CD14-positive monocyte (primary cell): ENCODE measurements at regions not wholly inside any gene's neighbourhood (a gene's known extent, or its start where the extent isn't known, plus 50 kb on each side); places are given as distances from the start of the nearest gene placed in this dataset.

Experiments
- DNase-seq, 3 donors: peaks; one replicate each; pipeline ENCODE4 v3.0.0-alpha.2; 2011 to 2022
- H2AFZ ChIP-seq: 2 replicates; pipeline ENCODE4 v1.6.0; 2012; ENCODE audit warnings: mild to moderate bottlenecking, low read depth, low read length, inconsistent platforms; ENCODE audit not compliant: insufficient read depth, poor library complexity, severe bottlenecking
- H3K27ac ChIP-seq, 2 donors: 1 replicate in 1 of 2; 2 replicates in 1 of 2; pipeline ENCODE4 v1.5.1; 2012 to 2013; ENCODE audit warnings: low read length in 2 of 2, control low read depth in 1 of 2, inconsistent platforms in 1 of 2, low read depth in 1 of 2, mild to moderate bottlenecking in 1 of 2
- H3K27me3 ChIP-seq, 2 donors: one replicate each; pipeline versions ENCODE4 v1.6.0 to v1.6.1; 2011 to 2013; ENCODE audit warnings: low read length in 2 of 2; ENCODE audit not compliant: control insufficient read depth in 2 of 2, insufficient read depth in 2 of 2
- H3K36me3 ChIP-seq, 2 donors: replicated peaks in 1 of 2; 1 replicate in 1 of 2; 2 replicates in 1 of 2; pipeline versions ENCODE4 v1.5.1 to v1.6.1; 2012 to 2013; ENCODE audit warnings: low read length in 2 of 2, control low read depth in 1 of 2, inconsistent platforms in 1 of 2, mild to moderate bottlenecking in 1 of 2; ENCODE audit not compliant: insufficient read depth in 2 of 2, control insufficient read depth in 1 of 2
- H3K4me1 ChIP-seq, 2 donors: 1 replicate in 1 of 2; 2 replicates in 1 of 2; pipeline versions ENCODE4 v1.5.1 to v1.6.1; 2012 to 2013; ENCODE audit warnings: low read length in 2 of 2, control low read depth in 1 of 2, inconsistent platforms in 1 of 2, mild to moderate bottlenecking in 1 of 2, moderate library complexity in 1 of 2; ENCODE audit not compliant: insufficient read depth in 2 of 2, control insufficient read depth in 1 of 2
- H3K4me2 ChIP-seq: replicated peaks from 2 replicates; pipeline ENCODE3; 2012; ENCODE audit warnings: low read length, moderate library complexity, mild to moderate bottlenecking; ENCODE audit not compliant: poor library complexity, severe bottlenecking; ENCODE audit errors: extremely low read depth
- H3K4me3 ChIP-seq, 3 experiments: fragments of 200-600 bp in 1 of 3; sonication (generic) in 1 of 3; replicated peaks in 1 of 3; 1 replicate in 2 of 3; 2 replicates in 1 of 3; pipeline ENCODE4 v1.5.1; 2011 to 2013; ENCODE audit warnings: low read length in 3 of 3, mild to moderate bottlenecking in 3 of 3, control low read depth in 2 of 3, low read depth in 2 of 3, inconsistent platforms in 1 of 3, moderate library complexity in 1 of 3
- H3K79me2 ChIP-seq: 2 replicates; pipeline ENCODE4 v1.6.0; 2012; ENCODE audit warnings: mild to moderate bottlenecking, control low read depth, inconsistent platforms, low read length, moderate library complexity; ENCODE audit not compliant: insufficient read depth
- H3K9ac ChIP-seq: 2 replicates; pipeline ENCODE4 v1.6.0; 2017; ENCODE audit warnings: low read length, mild to moderate bottlenecking; ENCODE audit not compliant: insufficient read depth, poor library complexity, severe bottlenecking
- H3K9me3 ChIP-seq, 2 donors: replicated peaks in 1 of 2; 1 replicate in 1 of 2; 2 replicates in 1 of 2; pipeline versions ENCODE4 v1.5.1 to v1.6.1; 2012 to 2013; ENCODE audit warnings: low read length in 2 of 2, control low read depth in 1 of 2; ENCODE audit not compliant: control insufficient read depth in 1 of 2, insufficient read depth in 1 of 2
- H4K20me1 ChIP-seq: 2 replicates; pipeline ENCODE4 v1.6.0; 2012; ENCODE audit warnings: mild to moderate bottlenecking, low read length, control low read depth, moderate library complexity; ENCODE audit not compliant: insufficient read depth
- H3K27ac Mint-ChIP-seq, 7 donors: one replicate each; pipeline ENCODE4 v1.8.0; 2020; ENCODE audit warnings: mild to moderate bottlenecking in 7 of 7, mixed read lengths in 7 of 7, moderate library complexity in 6 of 7, inconsistent platforms in 2 of 7
- H3K27me3 Mint-ChIP-seq, 3 donors: one replicate each; pipeline ENCODE4 v1.8.0; 2021 to 2022; ENCODE audit warnings: low read depth in 3 of 3, mild to moderate bottlenecking in 3 of 3, mixed read lengths in 3 of 3, moderate library complexity in 3 of 3, inconsistent platforms in 1 of 3
- H3K36me3 Mint-ChIP-seq, 2 donors: one replicate each; pipeline ENCODE4 v1.8.0; 2020; ENCODE audit warnings: mixed read lengths in 2 of 2, inconsistent platforms in 1 of 2, mild to moderate bottlenecking in 1 of 2
- H3K4me1 Mint-ChIP-seq: one replicate; pipeline ENCODE4 v1.8.0; 2020; ENCODE audit warnings: mild to moderate bottlenecking, mixed read lengths
- H3K4me3 Mint-ChIP-seq, 2 donors: one replicate each; pipeline ENCODE4 v1.8.0; 2020; ENCODE audit warnings: mild to moderate bottlenecking in 2 of 2, mixed read lengths in 2 of 2, moderate library complexity in 1 of 2
- H3K9me3 Mint-ChIP-seq, 7 donors: one replicate each; pipeline ENCODE4 v1.8.0; 2020 to 2022; ENCODE audit warnings: mixed read lengths in 7 of 7, mild to moderate bottlenecking in 6 of 7, moderate library complexity in 6 of 7, inconsistent platforms in 2 of 7
- CTCF ChIP-seq: fragments of 200-600 bp; IDR thresholded peaks from one replicate; pipeline ENCODE4 v1.8.0; 2022; ENCODE audit warnings: antibody characterized with exemption, mild to moderate bottlenecking
- WGBS: methylation state at CpG from one replicate; pipeline ENCODE4 v1.1.5; 2013; ENCODE audit warnings: missing lambda C conversion rate; ENCODE audit not compliant: insufficient coverage; 5-methylcytosine and 5-hydroxymethylcytosine counted together
- intact Hi-C, 2 donors: fragments of 100-400 bp; cut with micrococcal nuclease; formaldehyde crosslinking; loops; one replicate each; pipeline versions ENCODE4 v1.15.0 to v1.15.1; 2023

GRCh38 chr14:94907626-94908261 is 137.8 kb upstream of the GSC start:
- no peak overlapping the region for H3K27ac Mint-ChIP-seq
- H2AFZ ChIP-seq: no peak overlapping the region
- no peaks in the 10 kb centered on the region for H3K36me3 Mint-ChIP-seq
- H3K27me3 Mint-ChIP-seq: peaks cover 4 to 8% (median 4%) of the 10 kb centered on the region in 3 donors
- H3K4me2 ChIP-seq: no peak overlapping the region
- no peak overlapping the region for H3K9ac ChIP-seq
- no peak overlapping the region for H3K27ac ChIP-seq
- no peak overlapping the region for H3K4me3 ChIP-seq
- no peaks in the 10 kb centered on the region for H3K79me2 ChIP-seq
- no peak for DNase-seq
- no peaks in the 10 kb centered on the region for H4K20me1 ChIP-seq
- no peaks in the 10 kb centered on the region for H3K4me1 Mint-ChIP-seq
- H3K36me3 ChIP-seq: no peaks in the 10 kb centered on the region
- intact Hi-C loops: no loop called here
- no peaks in the 10 kb centered on the region for H3K4me1 ChIP-seq
- H3K9me3 Mint-ChIP-seq: peaks cover 0 to 8% (median 5%) of the 10 kb centered on the region in 7 donors
- no peaks in the 10 kb centered on the region for H3K27me3 ChIP-seq
- WGBS: 83% methylated on average over 29 of the region's 30 CpGs
- H3K4me3 Mint-ChIP-seq: no peak overlapping the region
- no peak for TF ChIP-seq CTCF
- H3K9me3 ChIP-seq: no peaks in the 10 kb centered on the region

GRCh38 chr14:94906991-94907587 is 137.2 kb upstream of the GSC start:
- WGBS: 100% methylated on average over 1 of the region's 6 CpGs
- H3K4me3 Mint-ChIP-seq: no peak overlapping the region
- no peak overlapping the region for H2AFZ ChIP-seq
- H3K9me3 ChIP-seq: no peaks in the 10 kb centered on the region
- no peak for TF ChIP-seq CTCF
- H3K27ac ChIP-seq: no peak overlapping the region
- no peak for DNase-seq
- no peaks in the 10 kb centered on the region for H3K4me1 Mint-ChIP-seq
- H4K20me1 ChIP-seq: no peaks in the 10 kb centered on the region
- no peaks in the 10 kb centered on the region for H3K36me3 Mint-ChIP-seq
- no peak overlapping the region for H3K9ac ChIP-seq
- peaks cover 4 to 8% (median 4%) of the 10 kb centered on the region in 3 donors for H3K27me3 Mint-ChIP-seq
- intact Hi-C loops: no loop called here
- no peaks in the 10 kb centered on the region for H3K4me1 ChIP-seq
- no peaks in the 10 kb centered on the region for H3K36me3 ChIP-seq
- no peaks in the 10 kb centered on the region for H3K79me2 ChIP-seq
- H3K9me3 Mint-ChIP-seq: peaks cover 0 to 6% (median 4%) of the 10 kb centered on the region in 7 donors
- H3K27ac Mint-ChIP-seq: no peak overlapping the region
- H3K4me2 ChIP-seq: no peak overlapping the region
- no peaks in the 10 kb centered on the region for H3K27me3 ChIP-seq
- H3K4me3 ChIP-seq: no peak overlapping the region
